DMS153 treated with DMSO at 0.1 percent for 48 hours (cell line): ENCODE measurements at regions not wholly inside any gene's neighbourhood (a gene's known extent, or its start where the extent isn't known, plus 50 kb on each side); places are given as distances from the start of the nearest gene placed in this dataset.

Experiments
- DNase-seq: peaks from one replicate; lab custom pipeline; 2025; ENCODE audit not compliant: unreplicated experiment; lab: John Stamatoyannopoulos, UW

DNA sequence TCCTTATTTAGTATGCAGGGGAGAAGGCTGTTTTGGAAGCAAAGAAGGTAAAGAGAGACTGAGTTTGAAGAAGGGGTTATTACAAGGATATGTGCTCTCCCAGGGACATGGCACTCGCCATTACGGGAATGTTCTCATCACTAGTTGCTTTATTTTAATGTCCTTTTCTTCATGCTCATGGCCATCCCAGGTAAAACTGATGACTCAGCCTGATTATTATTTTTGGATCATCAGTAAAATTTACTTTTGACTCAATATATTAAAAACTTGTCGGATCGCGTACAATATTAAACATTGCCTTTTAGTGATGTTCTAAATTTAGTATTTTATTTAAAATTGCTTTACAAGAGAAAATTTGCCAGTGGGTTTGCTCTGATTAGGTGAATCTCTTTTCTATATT, 414.7 kb downstream of the TLE4 start:
- DNase-seq = no peak

DNA sequence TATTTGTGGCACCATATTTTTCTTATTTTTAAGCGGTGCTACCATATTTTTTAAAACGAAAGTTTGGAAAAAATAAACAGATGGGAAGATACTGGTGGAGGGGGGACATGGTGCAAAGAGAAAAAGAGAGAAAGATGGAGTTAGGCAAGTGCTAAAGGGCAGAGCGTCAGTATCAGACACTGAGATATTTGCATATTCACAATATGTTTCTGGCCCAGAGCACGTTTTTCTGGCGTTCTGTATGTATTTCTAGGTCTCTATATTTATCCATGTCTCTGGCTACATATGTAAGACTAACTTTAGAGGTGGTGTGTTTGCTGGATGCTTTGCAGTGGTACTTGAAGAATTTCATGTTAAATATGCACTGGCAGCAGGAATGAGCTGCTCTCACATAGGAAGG, 414.0 kb downstream of the TLE4 start:
- no peak for DNase-seq

DNA sequence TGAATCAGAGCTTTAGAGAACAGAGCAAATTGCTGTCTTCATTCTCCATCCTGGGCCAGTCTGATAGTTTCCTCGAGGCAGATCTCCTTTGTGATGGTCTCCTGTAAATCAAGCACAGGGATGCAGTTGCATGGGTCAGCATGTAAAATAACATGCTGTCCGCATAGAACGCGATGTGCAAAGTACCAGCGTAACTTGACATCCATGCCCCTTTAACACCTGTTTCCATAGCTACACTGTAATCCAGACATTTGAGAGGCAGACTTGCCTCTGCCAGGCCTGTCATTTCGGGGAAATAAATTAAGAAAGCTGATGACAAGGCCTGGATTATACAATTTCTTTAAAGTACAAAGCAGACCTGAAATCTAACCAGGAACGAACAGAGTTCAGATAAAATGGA, 413.5 kb downstream of the TLE4 start:
- no peak for DNase-seq

DNA sequence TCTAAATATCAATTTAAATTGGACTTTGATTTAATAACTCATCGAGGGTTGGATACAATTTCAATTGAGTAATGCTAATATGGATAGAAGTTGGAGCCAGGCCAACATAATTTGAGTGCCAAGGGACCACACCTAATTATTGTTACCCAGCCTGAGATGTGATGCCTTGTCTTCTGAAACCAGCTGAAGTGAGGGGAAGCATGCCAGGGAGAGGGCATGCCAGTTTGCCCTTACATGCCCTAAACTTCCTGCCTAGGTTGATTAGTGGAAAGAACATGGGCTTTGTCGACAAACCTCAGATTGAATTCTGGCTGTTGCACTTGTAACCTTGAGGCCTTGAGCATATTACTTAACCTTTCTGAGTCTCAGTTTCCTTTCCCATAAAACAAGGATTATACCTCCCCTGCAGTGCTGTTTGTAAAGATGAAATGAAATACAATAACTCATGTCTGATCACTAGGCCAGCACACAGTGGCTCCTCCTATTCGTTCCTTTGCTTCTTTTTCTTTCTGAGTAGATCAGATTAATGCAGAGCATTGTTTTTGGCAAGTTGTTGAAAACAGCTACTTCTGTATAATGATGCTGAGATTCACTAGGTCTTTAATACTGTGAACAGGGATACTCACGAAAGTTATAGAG, 412.8 kb downstream of the TLE4 start:
- DNase-seq = no peak

DNA sequence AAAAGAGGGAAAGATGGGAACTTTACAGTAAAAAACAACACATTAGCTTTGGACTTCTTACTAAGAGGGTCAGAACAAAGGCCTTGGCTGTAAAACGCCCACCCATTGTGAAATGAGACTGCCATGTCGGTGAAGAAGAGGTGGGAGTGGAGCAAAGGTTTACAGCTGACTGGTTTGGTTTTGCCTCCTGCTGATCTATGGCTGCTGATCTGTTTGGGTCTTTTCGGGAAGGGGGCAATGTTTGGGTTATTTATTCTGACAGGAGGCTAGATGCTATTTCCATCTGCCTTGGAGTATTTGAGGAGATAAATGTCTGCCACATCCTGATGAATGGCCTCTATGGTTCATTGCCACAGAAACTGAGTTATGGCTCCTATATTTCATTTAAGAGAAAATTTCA, 408.7 kb downstream of the TLE4 start:
- no peak for DNase-seq

DNA sequence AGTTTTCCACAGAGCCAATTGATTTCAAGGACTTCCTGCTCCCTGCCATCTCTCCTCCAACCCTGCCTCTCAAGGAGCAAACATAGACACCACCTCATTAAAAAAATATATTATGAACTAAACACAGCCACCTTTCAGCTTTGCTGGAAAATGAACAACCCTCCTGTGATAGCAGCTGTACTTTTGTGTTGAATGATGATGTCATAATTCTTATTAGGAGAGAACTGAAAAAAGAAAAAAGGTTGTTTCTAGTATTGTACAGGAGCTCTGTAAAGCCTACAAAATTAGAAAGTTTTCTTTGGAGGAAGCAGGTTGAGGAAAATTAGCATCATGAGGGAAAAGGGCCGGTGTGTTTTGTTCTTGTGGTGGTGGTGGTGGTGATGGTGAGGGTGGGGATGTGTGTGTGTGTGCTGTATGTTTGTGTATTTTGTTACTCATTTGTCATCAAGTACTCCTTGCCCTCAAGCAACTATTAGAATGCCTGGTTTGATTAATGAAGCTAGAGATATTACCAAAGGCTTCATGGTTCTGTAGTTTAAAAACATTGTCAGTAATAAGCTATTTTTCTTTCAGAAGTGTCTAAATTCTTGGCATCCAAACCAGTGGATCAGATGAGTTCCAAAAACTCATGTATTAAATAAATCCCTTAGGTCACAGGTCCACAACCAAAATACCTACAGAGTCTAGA, 405.9 kb downstream of the TLE4 start:
- DNase-seq = no peak

DNA sequence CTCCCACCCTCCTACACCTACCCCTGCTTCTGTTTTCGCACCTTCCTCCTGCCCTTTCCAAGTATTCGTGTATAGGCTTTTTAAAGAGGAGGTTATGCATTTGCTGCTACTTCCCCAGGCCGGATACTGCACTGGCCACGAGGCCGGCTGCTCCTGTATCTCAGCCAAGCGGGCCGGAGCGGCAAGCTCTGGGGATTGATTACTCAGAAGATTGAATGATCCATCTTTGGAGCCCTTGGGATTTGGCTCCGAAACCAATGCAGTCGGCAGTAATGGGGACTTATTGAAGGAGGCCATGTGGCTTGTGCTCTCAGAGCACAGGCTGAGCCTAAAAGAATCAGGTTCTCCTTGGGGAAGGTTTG, 405.3 kb downstream of the TLE4 start:
- DNase-seq = peak; percentile 44

DNA sequence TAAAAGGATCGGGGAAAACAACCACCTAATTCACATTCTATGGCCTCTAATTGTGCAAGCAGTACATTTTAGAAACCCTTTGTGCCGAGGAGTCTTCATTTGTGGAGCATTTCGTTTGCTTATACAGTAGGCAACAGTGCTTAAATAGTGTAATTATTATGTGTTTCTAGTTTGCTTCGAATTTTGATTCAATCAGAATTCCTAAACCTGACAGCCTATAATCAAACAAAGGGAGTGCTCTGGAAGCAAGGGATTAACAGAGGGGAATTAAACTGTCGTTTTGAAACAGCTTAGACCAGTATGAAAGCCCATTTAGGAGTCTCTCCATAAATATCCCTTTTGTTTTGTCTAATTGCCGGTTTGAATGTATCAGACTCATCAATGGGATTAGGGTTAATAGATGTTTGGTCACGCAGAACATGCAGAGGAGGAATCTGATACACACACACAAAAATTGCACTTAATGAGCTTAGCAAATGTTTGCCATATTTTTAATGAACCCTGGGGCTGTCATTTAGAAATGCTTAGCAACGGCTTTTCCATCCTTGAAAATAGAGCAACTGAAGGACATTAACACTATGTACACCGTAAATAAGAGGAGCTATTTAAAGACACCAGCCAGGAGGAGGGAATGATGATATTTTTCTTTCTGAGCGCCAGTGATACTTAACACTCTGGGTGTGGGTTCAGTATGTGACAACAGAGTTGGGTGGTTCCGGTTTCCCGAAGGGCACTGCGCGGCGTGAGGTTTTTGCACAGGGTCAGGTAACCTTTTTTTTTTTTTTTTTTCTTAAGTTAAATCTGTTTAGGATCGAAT, 404.7 kb downstream of the TLE4 start:
- peak; percentile 84 for DNase-seq

DNA sequence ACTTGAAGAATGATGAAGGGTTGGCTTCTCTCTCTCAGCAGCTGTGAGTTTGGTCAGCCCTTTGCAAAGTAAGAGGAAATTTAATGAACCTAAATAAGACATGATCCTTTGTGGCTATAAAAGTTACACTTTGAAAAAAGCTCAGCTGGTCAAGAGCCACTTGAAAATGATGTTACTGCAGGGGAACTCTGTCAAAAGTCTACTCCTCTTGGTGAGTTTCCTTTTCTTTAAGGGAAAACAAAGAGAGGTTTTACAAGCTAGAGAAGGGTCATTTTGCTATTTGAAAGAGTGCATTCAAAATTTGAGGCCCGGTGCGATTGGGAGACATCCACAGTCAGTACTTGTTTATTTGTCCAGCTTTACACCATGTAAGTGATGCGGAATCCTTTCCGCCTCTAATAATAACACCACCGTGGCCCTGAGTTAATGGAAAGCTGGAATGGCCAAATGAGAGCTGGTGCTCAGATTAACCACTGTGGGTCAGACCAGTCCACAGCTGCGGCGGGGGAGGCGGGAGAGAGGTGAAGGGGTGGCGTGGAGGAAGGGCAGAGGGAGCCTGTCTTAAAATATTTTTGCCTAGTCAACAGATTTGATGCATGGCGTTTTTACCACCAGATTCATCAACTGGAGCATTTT, 404.0 kb downstream of the TLE4 start:
- peak; percentile 70 for DNase-seq

DNA sequence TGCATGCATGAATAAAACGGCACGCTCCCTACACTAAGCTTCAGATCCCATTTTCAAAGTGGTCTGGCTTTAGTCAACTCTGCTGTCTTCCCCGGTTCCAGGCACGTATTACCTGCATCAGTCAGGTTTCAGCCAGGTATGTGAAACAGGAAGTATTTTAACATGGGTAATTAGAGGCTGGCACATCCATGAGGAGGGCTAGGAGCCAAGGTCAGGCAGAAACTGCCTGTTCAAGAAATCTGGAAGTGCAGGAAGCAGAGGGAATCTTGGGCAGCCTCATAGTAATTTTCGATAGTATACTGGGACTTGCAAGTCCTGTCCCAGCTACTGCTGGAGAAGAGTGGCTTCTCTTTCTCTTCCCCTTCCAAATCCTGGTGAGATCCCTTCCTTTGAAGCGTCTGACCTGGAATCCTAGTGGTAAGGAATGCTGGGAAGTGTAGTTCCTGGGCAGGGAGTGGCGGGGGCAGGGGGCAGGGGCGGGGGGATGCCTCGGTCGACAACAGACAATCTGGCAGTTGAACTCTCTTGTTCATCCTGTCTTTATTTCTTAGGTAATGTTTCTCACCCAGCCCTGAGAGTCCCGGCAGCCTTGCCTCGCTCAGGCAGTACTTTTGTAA, 403.1 kb downstream of the TLE4 start:
- DNase-seq = peak; percentile 79

DNA sequence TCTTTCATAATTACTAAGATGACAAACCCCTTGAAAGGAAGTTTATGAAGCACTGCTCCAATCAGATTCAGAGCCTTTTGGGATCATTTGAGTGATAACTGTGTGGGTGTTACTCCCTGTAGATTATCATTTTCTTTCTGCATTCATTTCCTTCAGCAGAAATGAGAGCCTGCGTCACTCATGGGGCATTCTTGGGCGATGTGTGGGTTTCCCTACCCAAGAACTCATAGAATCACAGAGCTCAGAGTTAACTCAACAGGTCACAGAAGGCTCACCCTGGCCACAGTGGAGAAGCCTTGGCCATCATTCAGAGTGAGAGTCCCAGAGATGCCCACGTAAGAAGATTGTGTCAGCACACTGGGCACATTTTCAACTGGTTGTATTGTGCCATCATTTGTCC, 401.9 kb downstream of the TLE4 start:
- no peak for DNase-seq

DNA sequence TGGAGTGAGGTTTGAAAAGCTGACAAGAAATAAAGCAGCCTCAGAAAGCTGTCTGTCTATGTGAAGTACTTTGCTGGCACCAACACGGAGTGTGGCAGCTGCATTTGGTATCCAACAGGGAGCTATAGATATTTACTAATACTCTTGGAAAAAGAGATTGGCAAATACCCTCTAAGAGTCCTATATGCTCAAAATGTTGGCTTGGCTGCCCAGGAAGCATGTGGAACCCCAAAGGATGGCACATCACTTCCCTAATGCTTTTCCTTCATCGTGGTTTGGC, 398.3 kb downstream of the TLE4 start:
- no peak for DNase-seq

DNA sequence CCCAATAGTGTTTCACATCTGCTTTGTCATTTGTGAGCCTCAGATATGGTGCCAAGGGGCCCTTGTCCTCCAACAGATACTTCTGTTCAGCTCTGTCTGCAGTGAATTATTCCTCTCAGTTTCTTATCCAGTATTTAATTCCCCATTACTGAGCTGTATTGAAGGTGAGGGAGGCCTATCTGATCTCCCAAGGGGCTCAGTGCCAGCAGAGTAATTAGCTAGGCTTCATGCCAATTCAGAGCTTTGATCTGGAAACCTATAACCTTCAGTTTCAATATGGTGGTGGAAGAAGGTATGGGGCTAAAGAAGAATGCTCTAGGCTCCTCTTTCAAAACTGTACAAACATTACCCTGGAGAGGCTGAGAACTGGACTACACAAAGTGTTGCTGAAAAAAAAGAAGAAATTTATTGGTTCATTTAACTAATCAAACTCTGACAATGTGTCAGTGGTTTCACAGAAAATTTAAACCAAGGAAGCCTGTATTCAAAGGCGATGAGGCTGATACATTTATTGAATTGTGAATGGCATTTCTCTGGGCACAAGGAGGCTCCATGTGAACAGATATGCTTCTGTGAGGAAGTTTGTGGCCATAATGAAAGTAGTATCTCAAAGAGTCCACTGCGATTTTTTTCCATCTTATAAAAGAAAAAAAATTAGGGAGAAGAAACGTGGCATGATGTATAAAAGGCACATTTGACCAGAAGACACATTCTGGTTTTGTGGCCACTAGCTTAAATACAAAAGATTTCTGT, 397.8 kb downstream of the TLE4 start:
- peak; percentile 35 for DNase-seq

DNA sequence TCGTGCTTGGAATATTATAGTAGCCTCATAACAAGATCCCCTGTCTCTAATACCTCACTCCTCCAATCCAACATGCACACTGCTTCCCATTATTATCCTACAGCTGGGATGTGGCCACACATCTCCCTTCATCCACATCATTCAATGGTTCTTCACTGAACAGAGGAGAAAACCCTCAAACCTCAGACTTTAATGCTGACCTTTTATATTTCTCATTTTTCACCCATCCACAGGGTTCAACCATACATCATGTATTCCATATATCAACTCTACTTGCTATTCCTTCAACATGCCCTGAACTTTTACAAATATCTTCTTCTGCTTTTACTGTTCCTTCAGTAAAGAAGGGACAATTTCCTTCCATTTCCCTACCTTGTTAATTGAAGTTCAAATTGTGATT, 396.8 kb downstream of the TLE4 start:
- no peak for DNase-seq

DNA sequence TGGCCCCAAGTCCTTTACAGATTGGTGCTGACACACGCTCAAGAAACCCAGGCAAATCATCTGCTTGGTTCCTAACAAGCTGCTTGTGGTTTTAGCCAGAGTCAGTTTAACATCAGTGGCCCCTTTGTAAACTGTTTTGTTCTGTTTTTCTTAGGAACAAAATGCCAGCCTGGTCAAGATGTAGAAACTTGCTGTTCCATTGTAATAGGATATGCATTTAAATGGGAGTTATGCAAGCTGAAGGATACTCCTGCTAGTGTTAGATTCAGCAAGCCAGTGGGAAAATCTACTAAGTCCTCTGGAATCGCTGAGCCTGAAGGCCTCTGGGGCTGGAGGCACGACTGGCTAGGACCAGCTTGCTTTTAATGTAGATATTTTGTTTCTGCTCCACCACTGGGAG, 391.1 kb downstream of the TLE4 start:
- no peak for DNase-seq

DNA sequence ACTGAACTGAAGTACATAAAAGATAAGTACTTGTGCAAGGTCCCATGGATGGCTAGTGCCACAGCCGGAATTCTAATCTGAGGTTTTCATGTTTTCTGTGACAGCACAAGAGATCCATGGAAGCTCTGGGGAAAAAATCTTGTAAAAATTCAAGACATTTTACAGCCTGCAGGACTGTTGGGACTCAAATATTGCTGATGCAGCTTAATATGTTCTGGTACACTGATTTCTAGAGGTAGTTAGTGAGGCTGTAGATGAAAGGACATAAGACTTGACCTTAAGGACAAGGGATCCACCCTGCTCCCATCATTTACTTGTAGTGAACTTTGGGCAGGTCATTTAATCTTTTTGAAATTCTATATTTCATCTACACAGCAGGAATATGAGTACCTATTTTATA, 390.4 kb downstream of the TLE4 start:
- DNase-seq = no peak

DNA sequence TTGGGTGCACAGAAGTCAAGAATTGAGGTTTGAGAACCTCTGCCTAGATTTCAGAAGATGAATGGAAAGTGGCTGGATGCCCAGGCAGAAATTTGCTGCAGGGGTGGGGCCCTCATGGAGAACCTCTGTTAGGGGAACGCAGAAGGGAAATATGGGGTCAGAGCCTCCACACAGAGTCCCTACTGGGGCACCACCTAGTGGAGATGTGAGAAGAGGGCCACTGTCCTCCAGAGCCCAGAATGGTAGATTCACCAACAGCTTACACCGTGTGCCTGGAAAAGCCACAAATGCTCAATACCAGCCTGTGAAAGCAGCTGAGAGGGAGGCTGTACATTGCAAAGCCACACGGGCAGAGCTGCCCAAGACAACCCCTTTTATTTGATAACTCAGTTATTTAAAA, 383.5 kb downstream of the TLE4 start:
- no peak for DNase-seq

DNA sequence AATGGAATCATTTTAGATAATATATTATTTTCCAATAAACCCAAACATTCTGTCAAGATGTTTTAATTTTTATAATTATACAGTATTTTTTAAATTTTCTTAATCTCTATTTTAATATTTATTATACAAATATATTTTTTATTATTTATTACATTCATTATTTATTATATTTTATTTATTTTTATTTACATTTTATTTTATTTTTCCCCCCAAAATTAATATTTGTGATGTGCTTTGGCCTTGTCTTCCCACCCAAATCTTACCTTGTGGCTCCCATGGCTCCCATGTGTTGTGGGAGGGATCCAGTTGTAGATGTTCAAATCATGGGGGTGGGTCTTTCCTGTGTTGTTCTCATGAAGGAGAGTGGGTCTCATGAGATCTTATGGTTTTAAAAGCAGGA, 382.1 kb downstream of the TLE4 start:
- DNase-seq = no peak

DNA sequence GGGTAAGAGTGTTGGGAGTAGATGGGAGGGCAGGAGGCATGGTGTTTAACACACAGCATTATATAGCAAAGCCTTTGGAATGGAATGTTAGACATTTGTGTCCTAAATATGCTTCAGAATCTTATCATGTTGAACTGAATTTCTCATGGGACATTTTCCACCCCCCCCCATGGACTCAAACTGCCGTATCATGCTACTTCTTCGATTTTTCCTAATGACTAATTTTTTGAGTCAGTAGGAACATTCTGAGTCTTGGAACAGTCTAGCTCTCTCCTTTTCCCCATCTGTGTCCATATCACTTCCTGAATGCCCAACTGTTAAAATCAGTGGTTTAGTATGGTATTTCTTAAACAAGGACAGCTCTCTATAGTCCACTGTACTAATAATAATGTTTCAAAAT, 380.6 kb downstream of the TLE4 start:
- DNase-seq = no peak

DNA sequence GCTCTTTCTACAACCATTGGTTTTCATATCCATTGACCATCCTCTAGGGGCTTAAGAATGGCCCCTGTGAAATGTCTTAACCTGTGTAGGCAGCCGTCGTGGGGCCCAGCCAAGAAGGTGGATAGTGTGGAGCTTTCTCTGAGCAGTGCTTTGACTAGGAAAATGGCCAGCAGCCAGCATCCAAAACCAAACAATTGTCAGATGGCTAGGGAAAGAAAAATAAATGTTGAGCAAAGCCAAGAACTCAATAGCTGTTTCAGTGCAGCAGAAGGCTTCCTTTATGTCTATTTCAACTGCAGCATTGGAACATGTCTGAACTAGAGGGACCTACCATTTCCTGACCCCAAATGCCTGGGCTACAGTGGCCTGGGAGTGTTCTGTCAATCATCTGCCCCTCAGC, 374.9 kb downstream of the TLE4 start:
- peak; percentile 19 for DNase-seq

DNA sequence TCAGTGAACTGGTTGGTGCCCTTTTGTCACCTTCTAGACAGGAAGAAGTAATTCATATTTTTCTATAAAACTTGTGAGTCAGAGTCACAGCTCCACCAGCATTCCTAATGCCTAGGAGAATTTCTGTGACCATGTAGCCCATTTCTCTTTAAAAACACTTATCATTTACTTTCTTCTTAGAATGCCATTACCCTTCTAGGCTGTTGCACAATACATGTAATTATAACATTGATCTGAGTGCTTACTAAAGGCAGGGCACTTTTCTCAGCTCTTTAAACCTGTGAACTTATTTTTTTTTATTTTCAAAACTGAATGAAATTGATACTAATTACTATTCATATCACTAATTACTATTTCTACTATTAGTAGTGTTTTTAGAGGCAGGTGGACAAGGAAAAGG, 373.7 kb downstream of the TLE4 start:
- DNase-seq = no peak
